ENCODE measurements at regions not wholly inside any gene's neighbourhood (a gene's known extent, or its start where the extent isn't known, plus 50 kb on each side); places are given as distances from the start of the nearest gene placed in this dataset.

DNA sequence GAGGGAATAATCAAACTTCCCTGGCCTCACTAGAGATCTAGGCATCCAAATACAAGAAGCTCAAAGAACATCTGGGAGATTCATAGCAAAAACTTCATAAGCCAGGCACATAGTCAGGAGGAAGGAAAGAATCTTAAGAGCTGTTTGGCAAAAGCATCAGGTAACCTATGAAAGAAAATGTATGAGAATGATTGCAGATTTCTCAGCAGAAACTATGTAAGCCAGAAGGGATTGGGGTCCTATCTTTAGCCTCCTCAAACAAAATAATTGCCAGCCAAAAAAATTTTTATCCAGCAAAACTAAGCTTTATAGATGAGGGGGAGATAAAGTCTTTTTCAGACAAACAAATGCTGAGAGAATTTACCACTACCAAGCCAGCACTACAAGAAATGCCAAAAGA is 1036.3 kb downstream of the TBL1XR1 start:
- H3K9ac ChIP-seq (ENCODE audit: insufficient read depth, low read length, poor library complexity, severe bottlenecking): no peak overlapping the region
- H3K4me2 ChIP-seq (replicated peaks; ENCODE audit: extremely low read depth, low read length, poor library complexity, severe bottlenecking): no peak overlapping the region
- H3K9me3 ChIP-seq (replicated peaks in 1 of 2; ENCODE audit: control insufficient read depth in 1 of 2, insufficient read depth in 1 of 2, low read length in 2 of 2): peaks cover 14 to 23% of the 10 kb centered on the region in 2 donors
- Mint-ChIP-seq H3K9me3 (peaks cover 8 to 15% (median 13%) of the 10 kb centered on the region in 7 donors), H3K36me3 (no peaks in the 10 kb centered on the region), H3K4me3 (no peak overlapping the region), H3K27me3 (ENCODE audit: low read depth in 3 of 3) (no peaks in the 10 kb centered on the region), H3K27ac (no peak overlapping the region), H3K4me1 (no peaks in the 10 kb centered on the region)
- DNase-seq: no peak
- TF ChIP-seq, protein P1, sequence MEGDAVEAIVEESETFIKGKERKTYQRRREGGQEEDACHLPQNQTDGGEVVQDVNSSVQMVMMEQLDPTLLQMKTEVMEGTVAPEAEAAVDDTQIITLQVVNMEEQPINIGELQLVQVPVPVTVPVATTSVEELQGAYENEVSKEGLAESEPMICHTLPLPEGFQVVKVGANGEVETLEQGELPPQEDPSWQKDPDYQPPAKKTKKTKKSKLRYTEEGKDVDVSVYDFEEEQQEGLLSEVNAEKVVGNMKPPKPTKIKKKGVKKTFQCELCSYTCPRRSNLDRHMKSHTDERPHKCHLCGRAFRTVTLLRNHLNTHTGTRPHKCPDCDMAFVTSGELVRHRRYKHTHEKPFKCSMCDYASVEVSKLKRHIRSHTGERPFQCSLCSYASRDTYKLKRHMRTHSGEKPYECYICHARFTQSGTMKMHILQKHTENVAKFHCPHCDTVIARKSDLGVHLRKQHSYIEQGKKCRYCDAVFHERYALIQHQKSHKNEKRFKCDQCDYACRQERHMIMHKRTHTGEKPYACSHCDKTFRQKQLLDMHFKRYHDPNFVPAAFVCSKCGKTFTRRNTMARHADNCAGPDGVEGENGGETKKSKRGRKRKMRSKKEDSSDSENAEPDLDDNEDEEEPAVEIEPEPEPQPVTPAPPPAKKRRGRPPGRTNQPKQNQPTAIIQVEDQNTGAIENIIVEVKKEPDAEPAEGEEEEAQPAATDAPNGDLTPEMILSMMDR (IDR thresholded peaks at IDR 0.05): no peak
- no peak overlapping the region for H3K27ac ChIP-seq (ENCODE audit: low read depth in 1 of 2, low read length in 2 of 2)
- no peaks in the 10 kb centered on the region for H3K79me2 ChIP-seq (ENCODE audit: insufficient read depth, low read length)
- H2AFZ ChIP-seq (ENCODE audit: insufficient read depth, low read depth, low read length, poor library complexity, severe bottlenecking): no peak overlapping the region
- no peak overlapping the region for H3K4me3 ChIP-seq (replicated peaks in 1 of 3; ENCODE audit: low read depth in 2 of 3, low read length in 3 of 3)
- intact Hi-C loops (cut with micrococcal nuclease): no loop called here
- no peaks in the 10 kb centered on the region for H3K4me1 ChIP-seq (ENCODE audit: control insufficient read depth in 1 of 2, insufficient read depth in 2 of 2, low read length in 2 of 2)
- H4K20me1 ChIP-seq (ENCODE audit: insufficient read depth, low read length): no peaks in the 10 kb centered on the region
- no peaks in the 10 kb centered on the region for H3K27me3 ChIP-seq (ENCODE audit: control insufficient read depth in 2 of 2, insufficient read depth in 2 of 2, low read length in 2 of 2)
- H3K36me3 ChIP-seq (replicated peaks in 1 of 2; ENCODE audit: control insufficient read depth in 1 of 2, insufficient read depth in 2 of 2, low read length in 2 of 2): no peaks in the 10 kb centered on the region

DNA sequence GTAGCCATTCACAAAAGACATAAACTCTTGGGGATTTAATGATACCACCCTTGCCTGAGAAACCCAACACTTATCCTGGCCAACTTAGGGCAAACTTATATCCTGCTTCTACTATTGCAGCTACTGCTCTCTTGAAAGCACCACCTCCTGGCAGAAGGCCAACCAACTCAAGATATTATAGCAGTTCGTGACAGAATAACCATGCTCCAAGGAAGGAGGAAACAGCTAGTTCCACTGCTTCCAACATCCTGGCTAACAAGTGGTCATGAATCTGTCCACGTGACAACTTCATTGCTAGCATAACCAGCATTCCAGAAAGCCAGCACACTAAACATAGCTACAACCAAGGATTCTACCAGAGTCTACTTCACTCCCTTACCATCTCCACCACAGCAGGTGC is 1037.5 kb downstream of the TBL1XR1 start:
- no peaks in the 10 kb centered on the region for H3K4me1 ChIP-seq (ENCODE audit: control insufficient read depth in 1 of 2, insufficient read depth in 2 of 2, low read length in 2 of 2)
- 56% methylated on average over 2 of the region's 2 CpGs for WGBS (ENCODE audit: insufficient coverage)
- no peaks in the 10 kb centered on the region for H3K79me2 ChIP-seq (ENCODE audit: insufficient read depth, low read length)
- Mint-ChIP-seq H3K4me3 (no peak overlapping the region), H3K36me3 (no peaks in the 10 kb centered on the region), H3K4me1 (no peaks in the 10 kb centered on the region), H3K27me3 (ENCODE audit: low read depth in 3 of 3) (no peaks in the 10 kb centered on the region), H3K9me3 (peaks cover 8 to 20% (median 16%) of the 10 kb centered on the region in 7 donors), H3K27ac (no peak overlapping the region)
- H4K20me1 ChIP-seq (ENCODE audit: insufficient read depth, low read length): no peaks in the 10 kb centered on the region
- no peak overlapping the region for H2AFZ ChIP-seq (ENCODE audit: insufficient read depth, low read depth, low read length, poor library complexity, severe bottlenecking)
- no peak for DNase-seq
- no peak overlapping the region for H3K9ac ChIP-seq (ENCODE audit: insufficient read depth, low read length, poor library complexity, severe bottlenecking)
- no peak overlapping the region for H3K4me2 ChIP-seq (replicated peaks; ENCODE audit: extremely low read depth, low read length, poor library complexity, severe bottlenecking)
- intact Hi-C loops (cut with micrococcal nuclease): no loop called here
- TF ChIP-seq, protein P1 (IDR thresholded peaks at IDR 0.05): no peak
- H3K36me3 ChIP-seq (replicated peaks in 1 of 2; ENCODE audit: control insufficient read depth in 1 of 2, insufficient read depth in 2 of 2, low read length in 2 of 2): no peaks in the 10 kb centered on the region
- H3K27me3 ChIP-seq (ENCODE audit: control insufficient read depth in 2 of 2, insufficient read depth in 2 of 2, low read length in 2 of 2): no peaks in the 10 kb centered on the region
- no peak overlapping the region for H3K4me3 ChIP-seq (replicated peaks in 1 of 3; ENCODE audit: low read depth in 2 of 3, low read length in 3 of 3)
- H3K27ac ChIP-seq (ENCODE audit: low read depth in 1 of 2, low read length in 2 of 2): no peak overlapping the region
- H3K9me3 ChIP-seq (replicated peaks in 1 of 2; ENCODE audit: control insufficient read depth in 1 of 2, insufficient read depth in 1 of 2, low read length in 2 of 2): peaks cover 21 to 23% of the 10 kb centered on the region in 2 donors
